BLaER1 treated with 17β-estradiol and CSF1 and Interleukin-3, amounts not matched to agents 10 nM and 100 nM (cell line): ENCODE measurements at regions not wholly inside any gene's neighbourhood (a gene's known extent, or its start where the extent isn't known, plus 50 kb on each side); places are given as distances from the start of the nearest gene placed in this dataset.

ENCODE experiments used
- H3K27ac ChIP-seq, 11 experiments: shearing (Covaris generic); formaldehyde crosslinking; 2 replicates each; pipeline ENCODE4 v1.8.1; 2022
- H3K27me3 ChIP-seq, 11 experiments: shearing (Covaris generic); formaldehyde crosslinking; 2 replicates each; pipeline ENCODE4 v1.8.1; 2022
- H3K36me3 ChIP-seq, 11 experiments: shearing (Covaris generic); formaldehyde crosslinking; 2 replicates each; pipeline ENCODE4 v1.8.1; 2022
- H3K4me1 ChIP-seq, 10 experiments: shearing (Covaris generic); formaldehyde crosslinking; 2 replicates each; pipeline ENCODE4 v1.8.1; 2022
- H3K4me2 ChIP-seq, 11 experiments: shearing (Covaris generic); formaldehyde crosslinking; 2 replicates each; pipeline ENCODE4 v1.8.1; 2022
- H3K4me3 ChIP-seq, 10 experiments: shearing (Covaris generic); formaldehyde crosslinking; 2 replicates each; pipeline ENCODE4 v1.8.1; 2022
- H3K9ac ChIP-seq, 11 experiments: shearing (Covaris generic); formaldehyde crosslinking; 2 replicates each; pipeline ENCODE4 v1.8.1; 2022
- H3K9me3 ChIP-seq, 11 experiments: shearing (Covaris generic); formaldehyde crosslinking; replicated peaks in 1 of 11; 2 replicates each; pipeline ENCODE4 v1.8.1; 2022
- H4K20me1 ChIP-seq, 11 experiments: shearing (Covaris generic); formaldehyde crosslinking; 2 replicates each; pipeline ENCODE4 v1.8.1; 2022
- Cebpa-rat ChIP-seq, 11 experiments: shearing (Covaris generic); IDR thresholded peaks; 2 replicates each; pipeline ENCODE4 v1.8.1; 2022

DNA sequence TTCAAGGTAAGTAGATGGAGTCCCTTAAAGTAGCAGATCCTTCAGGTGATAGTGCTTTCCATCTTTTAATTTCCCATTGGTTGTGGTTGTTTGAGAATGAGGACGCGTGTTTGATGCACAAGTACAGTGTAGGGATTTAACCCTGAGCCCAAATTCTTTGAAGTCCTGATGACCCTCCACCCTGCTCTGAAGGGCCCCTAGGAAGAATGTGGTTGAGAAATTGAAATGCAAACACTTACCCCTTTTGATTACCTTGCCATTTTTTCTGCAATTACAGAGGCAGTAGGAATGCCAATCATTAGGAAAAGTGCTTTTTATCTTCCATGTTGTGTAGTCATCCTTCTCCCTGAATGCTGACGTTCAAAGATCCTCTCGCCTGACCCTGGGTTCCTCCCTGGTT is 112.4 kb downstream of the ZNF518B start:
- H4K20me1 ChIP-seq = no peaks in the 10 kb centered on the region
- H3K4me3 ChIP-seq = no peak overlapping the region
- no peak for TF ChIP-seq Cebpa-rat (IDR thresholded peaks at IDR 0.05)
- no peak overlapping the region for H3K4me2 ChIP-seq
- no peak overlapping the region for H3K9ac ChIP-seq
- H3K27me3 ChIP-seq = no peaks in the 10 kb centered on the region
- H3K27ac ChIP-seq = no peak overlapping the region
- H3K36me3 ChIP-seq = no peaks in the 10 kb centered on the region
- H3K4me1 ChIP-seq = 0 out of 20 replicates have a peak, but pooled peaks cover 0 to 10% (median 0%) of the 10 kb centered on the region in 10 experiments
- H3K9me3 ChIP-seq = no peaks in the 10 kb centered on the region

DNA sequence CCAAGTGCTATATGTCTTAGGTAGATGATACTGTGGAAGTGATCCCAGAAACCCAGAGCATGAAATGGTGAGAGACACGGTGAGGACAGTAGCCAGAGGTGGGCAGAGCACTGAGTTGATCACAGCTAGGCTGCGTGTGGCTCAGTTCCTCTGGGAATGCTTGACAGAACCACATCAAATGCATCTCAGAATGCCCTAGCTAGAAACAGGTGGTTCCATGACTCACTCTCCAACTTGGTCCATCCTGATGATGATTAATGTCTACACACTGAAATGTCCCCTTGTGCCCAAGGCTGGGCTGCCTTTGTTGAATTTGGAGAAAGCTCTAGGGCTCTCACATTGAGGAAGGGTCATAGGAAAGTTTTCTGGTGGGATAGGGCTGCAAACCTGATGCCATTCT is 113.6 kb downstream of the ZNF518B start:
- Histone ChIP-seq H3K9me3 (no peaks in the 10 kb centered on the region), H3K9ac (no peak overlapping the region), H4K20me1 (no peaks in the 10 kb centered on the region), H3K4me1 (0 out of 20 replicates have a peak, but pooled peaks cover 0 to 10% (median 0%) of the 10 kb centered on the region in 10 experiments), H3K4me2 (no peak overlapping the region), H3K27me3 (no peaks in the 10 kb centered on the region), H3K4me3 (no peak overlapping the region), H3K36me3 (no peaks in the 10 kb centered on the region), H3K27ac (no peak overlapping the region)
- TF ChIP-seq Cebpa-rat (IDR thresholded peaks at IDR 0.05) = no peak

DNA sequence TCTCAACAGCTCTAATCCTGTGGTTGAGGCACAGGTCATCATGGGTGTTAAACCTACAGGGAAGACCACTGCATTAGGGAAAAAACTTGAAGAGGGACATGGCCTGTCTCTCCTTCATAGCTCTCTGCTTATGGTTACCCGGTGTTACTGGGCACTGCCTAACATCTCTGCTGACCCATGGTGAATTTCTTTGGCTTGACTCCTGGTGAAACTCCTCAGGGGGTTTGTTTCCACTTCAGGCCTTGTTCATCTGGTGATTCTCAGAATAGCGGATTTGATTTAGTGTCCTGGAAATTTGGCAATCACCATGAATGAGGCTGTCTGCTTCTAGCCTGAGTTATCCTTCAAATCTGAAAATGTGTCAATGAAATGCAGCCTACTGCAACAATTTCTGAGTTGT is 114.4 kb downstream of the ZNF518B start:
- no peak for TF ChIP-seq Cebpa-rat (IDR thresholded peaks at IDR 0.05)
- H3K36me3 ChIP-seq = no peaks in the 10 kb centered on the region
- no peaks in the 10 kb centered on the region for H3K27me3 ChIP-seq
- no peak overlapping the region for H3K4me2 ChIP-seq
- H3K27ac ChIP-seq = no peak overlapping the region
- H3K4me1 ChIP-seq = 0 out of 20 replicates have a peak, but pooled peaks cover 0 to 7% (median 0%) of the 10 kb centered on the region in 10 experiments
- 0 out of 22 replicates have a peak, but pooled peaks cover 0 to 1% (median 0%) of the 10 kb centered on the region in 11 experiments for H3K9me3 ChIP-seq
- H3K9ac ChIP-seq = no peak overlapping the region
- no peaks in the 10 kb centered on the region for H4K20me1 ChIP-seq
- H3K4me3 ChIP-seq = no peak overlapping the region

DNA sequence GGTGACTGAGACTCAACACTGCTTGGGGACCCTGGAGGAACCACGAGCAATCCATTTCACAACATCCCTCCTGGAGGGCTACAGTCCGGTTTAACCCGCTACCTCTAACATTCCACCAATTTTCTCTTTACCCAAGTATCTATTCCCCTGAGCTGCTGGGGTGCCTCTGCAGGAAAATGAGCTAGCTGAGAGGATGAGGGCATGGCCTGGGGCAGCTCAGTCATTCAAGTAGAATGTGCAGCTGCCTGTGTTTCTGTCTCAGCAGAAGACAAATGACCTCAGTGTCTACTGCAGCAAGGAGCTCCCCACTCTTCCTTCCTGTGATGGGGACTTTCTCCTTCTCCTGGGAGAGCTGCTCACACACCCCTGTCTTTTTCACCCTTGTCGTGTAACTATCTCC is 120.8 kb downstream of the ZNF518B start:
- no peaks in the 10 kb centered on the region for H3K36me3 ChIP-seq
- no peaks in the 10 kb centered on the region for H4K20me1 ChIP-seq
- peaks cover 0 to 19% (median 0%) of the 10 kb centered on the region in 10 experiments; a peak in 6 of 20 replicates for H3K4me1 ChIP-seq
- H3K27me3 ChIP-seq = no peaks in the 10 kb centered on the region
- TF ChIP-seq Cebpa-rat (IDR thresholded peaks at IDR 0.05) = no peak
- no peak overlapping the region for H3K27ac ChIP-seq
- no peak overlapping the region for H3K4me3 ChIP-seq
- no peak overlapping the region for H3K9ac ChIP-seq
- H3K4me2 ChIP-seq = no peak overlapping the region
- H3K9me3 ChIP-seq = peaks cover 0 to 8% (median 0%) of the 10 kb centered on the region in 11 experiments; a peak in 1 of 22 replicates

DNA sequence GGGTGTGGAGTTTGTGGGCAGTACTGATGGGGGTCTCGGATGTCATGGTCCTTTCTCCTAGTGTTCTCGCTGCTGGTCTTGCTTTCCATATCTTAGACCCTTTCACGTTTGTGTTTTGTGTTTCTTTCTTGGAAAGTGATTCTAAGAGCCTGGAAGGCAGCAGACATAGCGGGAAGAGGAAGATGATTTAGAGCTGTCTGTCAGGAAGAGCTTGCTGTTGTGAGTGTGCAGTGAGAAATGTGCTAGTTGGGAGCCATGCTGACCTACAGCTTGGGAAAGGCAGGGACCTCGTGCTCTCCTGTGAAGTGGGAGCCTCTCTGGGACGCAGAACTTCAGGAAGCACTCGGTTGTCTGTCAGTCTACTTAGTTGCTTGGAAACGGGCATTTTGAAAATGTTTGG is 122.2 kb downstream of the ZNF518B start:
- no peak overlapping the region for H3K27ac ChIP-seq
- H3K9ac ChIP-seq = no peak overlapping the region

DNA sequence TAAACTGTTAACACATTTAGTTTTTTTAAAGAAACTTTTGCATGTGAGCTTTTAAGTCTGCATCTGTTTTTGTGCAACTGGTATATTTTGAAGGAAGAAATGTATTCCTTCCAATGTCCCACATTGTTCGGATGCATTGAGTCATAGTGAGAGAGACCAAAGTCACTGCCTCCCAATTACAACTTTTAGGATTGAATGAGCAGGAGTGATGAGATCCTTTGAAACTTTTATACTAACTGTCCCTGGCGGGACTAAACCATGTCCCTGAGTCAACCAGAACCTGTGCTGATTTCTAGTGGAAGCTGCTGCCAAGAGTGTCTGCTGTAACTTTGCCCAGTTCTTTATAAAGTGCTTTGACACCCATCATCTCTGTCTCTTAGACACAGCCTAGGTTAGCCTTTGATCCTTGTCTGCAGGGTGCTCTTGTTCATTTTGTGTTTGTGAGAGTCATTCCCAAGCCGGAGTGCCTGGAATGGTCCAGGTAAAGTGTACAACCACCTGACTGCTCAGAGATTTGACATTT is 122.7 kb downstream of the ZNF518B start:
- Histone ChIP-seq H3K27me3 (no peaks in the 10 kb centered on the region), H3K4me1 (peaks cover 0 to 19% (median 0%) of the 10 kb centered on the region in 10 experiments; a peak in 6 of 20 replicates), H4K20me1 (no peaks in the 10 kb centered on the region), H3K9me3 (peaks cover 0 to 8% (median 0%) of the 10 kb centered on the region in 11 experiments; a peak in 1 of 22 replicates), H3K27ac (no peak overlapping the region), H3K36me3 (no peaks in the 10 kb centered on the region), H3K9ac (no peak overlapping the region), H3K4me2 (peak overlapping the region in 1 of 11 experiments; percentile 77; a peak in 1 of 22 replicates), H3K4me3 (no peak overlapping the region)
- no peak for TF ChIP-seq Cebpa-rat (IDR thresholded peaks at IDR 0.05)

More for the DNA sequence above, 122.2 kb downstream of the ZNF518B start:
- H3K9me3 ChIP-seq = peaks cover 0 to 8% (median 0%) of the 10 kb centered on the region in 11 experiments; a peak in 1 of 22 replicates
- H3K4me2 ChIP-seq = no peak overlapping the region
- H4K20me1 ChIP-seq = no peaks in the 10 kb centered on the region
- TF ChIP-seq Cebpa-rat (IDR thresholded peaks at IDR 0.05) = no peak
- no peak overlapping the region for H3K4me3 ChIP-seq
- no peaks in the 10 kb centered on the region for H3K27me3 ChIP-seq
- H3K4me1 ChIP-seq = peaks cover 0 to 19% (median 0%) of the 10 kb centered on the region in 10 experiments; a peak in 6 of 20 replicates
- no peaks in the 10 kb centered on the region for H3K36me3 ChIP-seq

DNA sequence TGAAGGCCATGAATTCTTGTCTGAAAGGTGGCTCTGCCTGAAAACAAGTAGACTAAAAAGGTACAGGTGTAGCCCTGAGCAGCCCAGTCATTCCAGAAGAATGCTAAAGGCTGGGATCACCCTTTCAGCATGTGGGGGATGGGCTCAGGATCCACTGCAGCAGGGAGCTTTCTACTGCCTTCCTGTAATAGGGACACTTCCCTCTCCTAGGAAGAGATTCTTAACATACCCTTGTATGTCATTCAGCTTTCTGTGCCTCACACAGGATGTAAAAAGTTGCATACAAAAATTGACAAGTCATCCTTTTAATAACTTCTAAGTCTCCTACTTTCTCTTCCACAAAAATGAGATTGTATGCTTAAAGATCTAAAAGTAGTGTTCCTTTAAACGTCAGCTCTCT is 123.3 kb downstream of the ZNF518B start:
- H3K9me3 ChIP-seq = peaks cover 0 to 8% (median 0%) of the 10 kb centered on the region in 11 experiments; a peak in 1 of 22 replicates
- no peaks in the 10 kb centered on the region for H3K36me3 ChIP-seq
- peaks cover 0 to 19% (median 0%) of the 10 kb centered on the region in 10 experiments; a peak in 6 of 20 replicates for H3K4me1 ChIP-seq
- H3K27ac ChIP-seq = no peak overlapping the region
- no peak overlapping the region for H3K4me3 ChIP-seq
- H3K27me3 ChIP-seq = no peaks in the 10 kb centered on the region
- H4K20me1 ChIP-seq = no peaks in the 10 kb centered on the region
- no peak overlapping the region for H3K9ac ChIP-seq
- TF ChIP-seq Cebpa-rat (IDR thresholded peaks at IDR 0.05) = no peak
- peak overlapping the region in 2 of 11 experiments; percentile 28 to 77; a peak in 4 of 22 replicates for H3K4me2 ChIP-seq

DNA sequence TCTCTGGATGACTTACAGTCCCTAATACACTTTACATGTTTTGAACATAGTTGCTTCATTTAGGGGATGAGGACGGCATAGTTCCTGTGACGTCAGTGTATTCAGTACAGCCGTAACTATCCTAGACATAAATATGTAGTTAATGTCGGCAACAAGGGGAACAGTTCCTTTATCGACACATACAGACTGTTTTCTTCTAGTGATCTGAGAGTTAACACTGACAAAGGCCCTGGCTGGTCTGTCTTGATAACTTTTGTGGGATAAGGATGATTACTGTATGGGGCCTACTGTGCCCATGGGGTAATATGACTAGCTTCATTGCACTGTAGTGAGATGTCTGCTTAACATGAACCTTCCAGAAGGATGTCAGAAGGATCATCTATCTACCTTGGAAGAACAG is 131.2 kb downstream of the ZNF518B start:
- no peak overlapping the region for H3K4me3 ChIP-seq
- TF ChIP-seq Cebpa-rat (IDR thresholded peaks at IDR 0.05) = no peak
- no peak overlapping the region for H3K4me2 ChIP-seq
- H3K9me3 ChIP-seq = no peaks in the 10 kb centered on the region
- no peaks in the 10 kb centered on the region for H4K20me1 ChIP-seq
- no peaks in the 10 kb centered on the region for H3K36me3 ChIP-seq
- no peak overlapping the region for H3K9ac ChIP-seq
- peaks cover 0 to 7% (median 6%) of the 10 kb centered on the region in 10 experiments; a peak in 11 of 20 replicates for H3K4me1 ChIP-seq
- no peaks in the 10 kb centered on the region for H3K27me3 ChIP-seq
- no peak overlapping the region for H3K27ac ChIP-seq

DNA sequence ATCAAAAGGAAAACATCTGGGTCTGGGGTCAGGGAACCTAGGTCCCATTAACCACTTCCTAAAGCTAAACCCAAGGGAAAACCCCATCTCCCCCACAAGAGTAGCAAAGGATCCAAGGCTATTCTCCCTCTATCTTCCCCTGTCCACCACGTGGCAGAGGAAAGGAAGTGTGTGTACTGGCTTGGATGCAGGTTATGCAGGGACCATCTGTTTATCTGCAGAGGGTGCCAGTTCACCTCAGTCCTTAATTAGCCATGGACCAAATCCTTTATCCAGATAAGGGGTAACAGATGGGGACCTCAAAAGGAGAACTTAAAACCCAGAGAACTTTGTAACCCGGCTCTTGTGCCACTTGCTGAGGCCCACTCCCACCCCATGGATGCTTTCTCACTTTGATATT is 135.3 kb downstream of the ZNF518B start:
- no peak for TF ChIP-seq Cebpa-rat (IDR thresholded peaks at IDR 0.05)
- no peaks in the 10 kb centered on the region for H3K9me3 ChIP-seq
- no peaks in the 10 kb centered on the region for H3K27me3 ChIP-seq
- peak overlapping the region in 6 of 11 experiments; percentile 19 to 39 (median 32); a peak in 8 of 22 replicates for H3K4me2 ChIP-seq
- no peaks in the 10 kb centered on the region for H3K36me3 ChIP-seq
- no peaks in the 10 kb centered on the region for H4K20me1 ChIP-seq
- no peak overlapping the region for H3K4me3 ChIP-seq
- H3K27ac ChIP-seq = no peak overlapping the region
- H3K4me1 ChIP-seq = peaks cover 0 to 7% (median 6%) of the 10 kb centered on the region in 10 experiments; a peak in 11 of 20 replicates
- no peak overlapping the region for H3K9ac ChIP-seq

DNA sequence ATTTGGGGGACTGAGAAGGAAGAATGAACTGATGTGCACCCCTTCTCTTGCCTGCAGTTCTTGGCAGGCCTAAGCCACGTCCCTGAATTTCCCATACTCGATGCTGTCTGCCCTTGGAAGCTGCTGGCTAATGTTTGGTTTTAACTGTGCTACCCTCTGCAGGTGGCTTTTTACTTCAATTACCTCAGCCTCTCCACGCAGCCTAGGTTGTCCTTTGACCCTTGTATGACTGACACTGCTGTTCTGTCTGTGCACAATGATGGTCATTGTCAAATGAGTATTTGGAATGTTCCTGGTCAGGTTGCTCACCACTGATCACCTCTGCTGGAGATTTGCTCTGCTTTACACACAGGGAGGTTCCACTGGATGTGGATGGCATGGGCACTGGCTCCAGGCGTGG is 137.1 kb downstream of the ZNF518B start:
- no peak overlapping the region for H3K4me2 ChIP-seq
- H3K27me3 ChIP-seq = no peaks in the 10 kb centered on the region
- H3K36me3 ChIP-seq = no peaks in the 10 kb centered on the region
- H3K9ac ChIP-seq = no peak overlapping the region
- H3K4me3 ChIP-seq = no peak overlapping the region
- H3K9me3 ChIP-seq = no peaks in the 10 kb centered on the region
- no peaks in the 10 kb centered on the region for H4K20me1 ChIP-seq
- H3K27ac ChIP-seq = no peak overlapping the region
- TF ChIP-seq Cebpa-rat (IDR thresholded peaks at IDR 0.05) = no peak
- H3K4me1 ChIP-seq = peaks cover 0 to 7% (median 6%) of the 10 kb centered on the region in 10 experiments; a peak in 11 of 20 replicates
